LNCAP (cell line): ENCODE measurements at regions not wholly inside any gene's neighbourhood (a gene's known extent, or its start where the extent isn't known, plus 50 kb on each side); places are given as distances from the start of the nearest gene placed in this dataset.

Source experiments
- CTCF ChIP-seq: fragments of 450-650 bp; IDR thresholded peaks from 2 replicates; pipeline ENCODE4 v1.5.1; 2017; ENCODE audit warnings: mild to moderate bottlenecking

- no peak for TF ChIP-seq CTCF
Observed at GRCh38 chr3:22819209-22819608, 383.9 kb upstream of the UBE2E2 start.

GRCh38 chr3:22835041-22835440 is 368.1 kb upstream of the UBE2E2 start:
- no peak for TF ChIP-seq CTCF

GRCh38 chr3:22836131-22836530 is 367.0 kb upstream of the UBE2E2 start:
- no peak for TF ChIP-seq CTCF

- no peak for TF ChIP-seq CTCF
Observed at GRCh38 chr3:22843854-22844253, 359.3 kb upstream of the UBE2E2 start.

- no peak for TF ChIP-seq CTCF
Observed at GRCh38 chr3:22846566-22846965, 356.6 kb upstream of the UBE2E2 start.

- TF ChIP-seq CTCF: no peak
Observed at GRCh38 chr3:22856811-22857210, 346.3 kb upstream of the UBE2E2 start.

- no peak for TF ChIP-seq CTCF
Observed at GRCh38 chr3:22858486-22858885, 344.6 kb upstream of the UBE2E2 start.

GRCh38 chr3:22859618-22860017 is 343.5 kb upstream of the UBE2E2 start:
- no peak for TF ChIP-seq CTCF
